Heart right ventricle (tissue), 16 donors: ENCODE measurements at regions not wholly inside any gene's neighbourhood (a gene's known extent, or its start where the extent isn't known, plus 50 kb on each side); places are given as distances from the start of the nearest gene placed in this dataset.

Source experiments
- ATAC-seq, 8 donors: fragments of 200-7000 bp; cut with Tn5 transposase; one replicate each; pipeline ENCODE4 v1.9.1; 2020; ENCODE audit warnings: mild to moderate bottlenecking in 8 of 8, moderate library complexity in 8 of 8, moderate number of reproducible peaks in 1 of 8
- DNase-seq, 2 donors: peaks; one replicate each; pipeline ENCODE4 v3.0.0-alpha.2; 2020
- H3K27ac ChIP-seq, 10 donors: fragments of 200-600 bp; sonication (generic) in 2 of 10; one replicate each; pipeline versions ENCODE4 v1.5.0 to v1.8.0; 2020 to 2022; ENCODE audit warnings: mild to moderate bottlenecking in 3 of 10
- H3K27me3 ChIP-seq, 7 donors: fragments of 200-600 bp; one replicate each; pipeline ENCODE4 v1.8.0; 2021 to 2022; ENCODE audit warnings: mild to moderate bottlenecking in 2 of 7
- H3K36me3 ChIP-seq, 9 donors: fragments of 200-600 bp; sonication (generic) in 1 of 9; one replicate each; pipeline versions ENCODE4 v1.5.0 to v1.8.0; 2020 to 2022; ENCODE audit warnings: mild to moderate bottlenecking in 2 of 9
- H3K4me1 ChIP-seq, 9 donors: fragments of 200-600 bp; sonication (generic) in 1 of 9; one replicate each; pipeline versions ENCODE4 v1.5.0 to v1.8.0; 2020 to 2022; ENCODE audit warnings: mild to moderate bottlenecking in 4 of 9
- H3K4me3 ChIP-seq, 10 donors: fragments of 200-600 bp; sonication (generic) in 2 of 10; one replicate each; pipeline versions ENCODE4 v1.5.0 to v1.8.0; 2020 to 2022; ENCODE audit warnings: mild to moderate bottlenecking in 7 of 10, moderate library complexity in 2 of 10
- H3K9me3 ChIP-seq, 11 donors: fragments of 200-600 bp in 10 of 11; sonication (generic) in 2 of 11; one replicate each; pipeline versions ENCODE4 v1.5.0 to v1.8.0; 2013 to 2022; ENCODE audit warnings: mild to moderate bottlenecking in 2 of 11, control low read depth in 1 of 11, moderate library complexity in 1 of 11
- WGBS, 2 donors: extraction: QIAGEN DNeasy Blood & Tissue Kit; methylation state at CpG; one replicate each; pipeline ENCODE4 v1.1.7; 2013; ENCODE audit warnings: inconsistent platforms in 1 of 2; 5-methylcytosine and 5-hydroxymethylcytosine counted together
- intact Hi-C, 10 donors: fragments of 100-400 bp; cut with DNase I; formaldehyde crosslinking; loops; one replicate each; pipeline versions ENCODE4 v1.11.1 to v1.14.2; 2022
- TF ChIP-seq, protein P1 (sequence below), 9 donors: fragments of 200-600 bp; sonication (generic) in 2 of 9; IDR thresholded peaks; one replicate each; pipeline versions ENCODE4 v1.5.0 to v1.8.0; 2021 to 2022; ENCODE audit warnings: antibody characterized with exemption in 9 of 9, mild to moderate bottlenecking in 5 of 9, moderate library complexity in 1 of 9
- donor health status: Arrhythmogenic right ventricular cardiomyopathy.
- donor health status: ischemic (EF 13 %, LVEDD 7.1; RV severe dilation, severe dysfunction).
- donor health status: healthy with polysubstance abuse.
- donor health status: DM: no; HTN: yes; CAD: no.
- donor health status: DM: no; HTN: no; CAD: no.
- donor health status: ischemic (EF 25% LVEDD 6.9; RV normal size, moderate dysfunction).
- donor health status: ischemic (EF 25% LVEDD 5.7; RV mildly dilated, moderate dysfunction).
- donor health status: healthy.
- donor health status: DM: yes; HTN: yes; CAD: no.
- donor health status: Ischemic cardiomyopathy.
- donor health status: ischemic (EF 35%, LVEDD 5.7; RV mildly dilated, moderate dysfunction).
- donor health status: nonischemic (EF 11% LVEDD 7.7; RV severe dilation, severe dysfunction).
- donor health status: DM: yes; HTN: yes; CAD: no.
- donor health status: PGD.
- donor health status: ischemic (EF 29% LVEDD 5.4; RV normal size, mild dysfunction).
- donor health status: nonischemic (EF 23%, LVEDD 6.1; RV moderate dilation, normal function).

- ATAC-seq (no peak), DNase-seq (no peak)
- Histone ChIP-seq H3K9me3 (no peaks in the 10 kb centered on the region), H3K4me1 (no peaks in the 10 kb centered on the region), H3K36me3 (no peaks in the 10 kb centered on the region), H3K27me3 (no peaks in the 10 kb centered on the region), H3K27ac (no peak overlapping the region), H3K4me3 (no peak overlapping the region)
- intact Hi-C loops, result no loop called here
- TF ChIP-seq, protein P1, sequence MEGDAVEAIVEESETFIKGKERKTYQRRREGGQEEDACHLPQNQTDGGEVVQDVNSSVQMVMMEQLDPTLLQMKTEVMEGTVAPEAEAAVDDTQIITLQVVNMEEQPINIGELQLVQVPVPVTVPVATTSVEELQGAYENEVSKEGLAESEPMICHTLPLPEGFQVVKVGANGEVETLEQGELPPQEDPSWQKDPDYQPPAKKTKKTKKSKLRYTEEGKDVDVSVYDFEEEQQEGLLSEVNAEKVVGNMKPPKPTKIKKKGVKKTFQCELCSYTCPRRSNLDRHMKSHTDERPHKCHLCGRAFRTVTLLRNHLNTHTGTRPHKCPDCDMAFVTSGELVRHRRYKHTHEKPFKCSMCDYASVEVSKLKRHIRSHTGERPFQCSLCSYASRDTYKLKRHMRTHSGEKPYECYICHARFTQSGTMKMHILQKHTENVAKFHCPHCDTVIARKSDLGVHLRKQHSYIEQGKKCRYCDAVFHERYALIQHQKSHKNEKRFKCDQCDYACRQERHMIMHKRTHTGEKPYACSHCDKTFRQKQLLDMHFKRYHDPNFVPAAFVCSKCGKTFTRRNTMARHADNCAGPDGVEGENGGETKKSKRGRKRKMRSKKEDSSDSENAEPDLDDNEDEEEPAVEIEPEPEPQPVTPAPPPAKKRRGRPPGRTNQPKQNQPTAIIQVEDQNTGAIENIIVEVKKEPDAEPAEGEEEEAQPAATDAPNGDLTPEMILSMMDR (IDR thresholded peaks at IDR 0.05), result no peak
- WGBS, 2 donors, result 82 to 98% methylated on average over 2 of the region's 2 CpGs
Observed at GRCh38 chr7:24216576-24217125, 67.3 kb upstream of the NPY start.

DNA sequence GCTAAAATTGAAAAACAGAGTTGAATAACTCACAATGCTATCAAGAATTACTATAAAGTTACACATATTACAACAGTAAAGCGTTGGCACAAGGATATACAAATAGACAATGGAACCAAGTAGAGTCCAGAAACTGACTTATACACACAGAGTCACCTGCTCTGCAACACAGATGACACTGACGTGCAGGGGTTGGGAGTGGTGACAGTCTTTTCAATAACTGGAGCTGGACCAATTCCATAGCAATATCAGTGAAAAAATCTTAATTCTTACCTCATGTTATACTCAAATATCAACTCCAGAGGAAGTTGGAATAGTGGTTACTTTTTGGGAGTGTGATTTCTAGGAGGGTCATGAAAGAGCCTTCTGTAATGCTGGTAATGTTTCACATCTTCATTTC lies 62.5 kb upstream of the NPY start:
- DNase-seq, result no peak
- Histone ChIP-seq H3K4me1 (no peaks in the 10 kb centered on the region), H3K27me3 (no peaks in the 10 kb centered on the region), H3K27ac (no peak overlapping the region), H3K36me3 (no peaks in the 10 kb centered on the region), H3K4me3 (no peak overlapping the region), H3K9me3 (peaks cover 0 to 33% (median 7%) of the 10 kb centered on the region in 11 donors)
- ATAC-seq, result no peak
- TF ChIP-seq, protein P1 (IDR thresholded peaks at IDR 0.05), result no peak
- intact Hi-C loops, result no loop called here
- WGBS, 2 donors, result 40 to 46% methylated on average over 2 of the region's 2 CpGs

- no peak for DNase-seq
- no peak overlapping the region for H3K27ac ChIP-seq
- H3K4me1 ChIP-seq, result no peaks in the 10 kb centered on the region
- TF ChIP-seq, protein P1 (IDR thresholded peaks at IDR 0.05), result no peak
- H3K27me3 ChIP-seq, result no peaks in the 10 kb centered on the region
- peaks cover 0 to 33% (median 7%) of the 10 kb centered on the region in 11 donors for H3K9me3 ChIP-seq
- ATAC-seq, result no peak
- no peaks in the 10 kb centered on the region for H3K36me3 ChIP-seq
- 40 to 53% methylated on average over 3 of the region's 3 CpGs for WGBS, 2 donors
- no peak overlapping the region for H3K4me3 ChIP-seq
- intact Hi-C loops, result no loop called here
Observed at GRCh38 chr7:24227068-24227467, 56.9 kb upstream of the NPY start.

- ATAC-seq (no peak), DNase-seq (no peak)
- intact Hi-C loops, result no loop called here
- H3K9me3 ChIP-seq, result peaks cover 0 to 28% (median 7%) of the 10 kb centered on the region in 11 donors
- no peak overlapping the region for H3K27ac ChIP-seq
- 60 to 61% methylated on average over 8 of the region's 8 CpGs for WGBS, 2 donors
- no peaks in the 10 kb centered on the region for H3K4me1 ChIP-seq
- no peak overlapping the region for H3K4me3 ChIP-seq
- H3K27me3 ChIP-seq, result no peaks in the 10 kb centered on the region
- TF ChIP-seq, protein P1 (IDR thresholded peaks at IDR 0.05), result no peak
- H3K36me3 ChIP-seq, result no peaks in the 10 kb centered on the region
Observed at GRCh38 chr7:24227603-24228359, 56.2 kb upstream of the NPY start.
